ENCODE measurements at regions not wholly inside any gene's neighbourhood (a gene's known extent, or its start where the extent isn't known, plus 50 kb on each side); places are given as distances from the start of the nearest gene placed in this dataset.
"Not testable (repeated sequence)": the region's sequence is repeated elsewhere in the genome, so short reads cannot be mapped to it uniquely, and the experiment has no call there.

GRCh38 chr3:164407111-164407510 is 671.2 kb downstream of the SI start:
- Histone ChIP-seq H3K4me1 (ENCODE audit: control insufficient read depth, extremely low read depth, insufficient read depth, low read length) (no peaks in the 10 kb centered on the region), H3K4me3 (replicated peaks in 1 of 4; ENCODE audit: control extremely low read depth in 1 of 4, insufficient read depth in 1 of 4, low read depth in 3 of 4, low read length in 4 of 4) (no peak overlapping the region), H3K79me2 (ENCODE audit: control insufficient read depth, insufficient read depth, low read length) (no peaks in the 10 kb centered on the region), H3K9ac (ENCODE audit: insufficient read depth, low read length) (no peak overlapping the region), H3K27me3 (ENCODE audit: control insufficient read depth, insufficient read depth, low read length) (no peaks in the 10 kb centered on the region), H3K27ac (ENCODE audit: insufficient read depth, low read length) (no peak overlapping the region), H3K4me2 (ENCODE audit: extremely low read depth, insufficient read depth, low read length) (no peak overlapping the region), H3K36me3 (ENCODE audit: control insufficient read depth, insufficient read depth, low read length) (no peaks in the 10 kb centered on the region), H4K20me1 (ENCODE audit: control insufficient read depth, extremely low read depth, insufficient read depth, low read length) (no peaks in the 10 kb centered on the region), H2AFZ (ENCODE audit: low read length) (no peak overlapping the region), H3K9me3 (ENCODE audit: control insufficient read depth, insufficient read depth, low read depth, low read length) (no peaks in the 10 kb centered on the region)
- TF ChIP-seq EZH2 (IDR thresholded peaks at IDR 0.05; ENCODE audit: low read length, missing control alignments) (no peak), CTCF (conservative IDR thresholded peaks at IDR 0.05 in 1 of 2, IDR thresholded peaks at IDR 0.05 in 1 of 2; ENCODE audit: low read depth in 1 of 2, low read length in 2 of 2) (no peak)
- DNase-seq (ENCODE audit: low read depth in 2 of 2), result no peak

- no peak overlapping the region for H3K9ac ChIP-seq (ENCODE audit: insufficient read depth, low read length)
- H3K27me3 ChIP-seq (ENCODE audit: control insufficient read depth, insufficient read depth, low read length), result no peaks in the 10 kb centered on the region
- H2AFZ ChIP-seq (ENCODE audit: low read length), result no peak overlapping the region
- no peaks in the 10 kb centered on the region for H4K20me1 ChIP-seq (ENCODE audit: control insufficient read depth, extremely low read depth, insufficient read depth, low read length)
- no peak overlapping the region for H3K27ac ChIP-seq (ENCODE audit: insufficient read depth, low read length)
- H3K79me2 ChIP-seq (ENCODE audit: control insufficient read depth, insufficient read depth, low read length), result no peaks in the 10 kb centered on the region
- no peak overlapping the region for H3K4me2 ChIP-seq (ENCODE audit: extremely low read depth, insufficient read depth, low read length)
- no peaks in the 10 kb centered on the region for H3K36me3 ChIP-seq (ENCODE audit: control insufficient read depth, insufficient read depth, low read length)
- no peaks in the 10 kb centered on the region for H3K4me1 ChIP-seq (ENCODE audit: control insufficient read depth, extremely low read depth, insufficient read depth, low read length)
- TF ChIP-seq CTCF (conservative IDR thresholded peaks at IDR 0.05 in 1 of 2, IDR thresholded peaks at IDR 0.05 in 1 of 2; ENCODE audit: low read depth in 1 of 2, low read length in 2 of 2) (no peak), EZH2 (IDR thresholded peaks at IDR 0.05; ENCODE audit: low read length, missing control alignments) (no peak)
- DNase-seq (ENCODE audit: low read depth in 2 of 2), result no peak
- H3K9me3 ChIP-seq (ENCODE audit: control insufficient read depth, insufficient read depth, low read depth, low read length), result no peaks in the 10 kb centered on the region
- H3K4me3 ChIP-seq (replicated peaks in 1 of 4; ENCODE audit: control extremely low read depth in 1 of 4, insufficient read depth in 1 of 4, low read depth in 3 of 4, low read length in 4 of 4), result no peak overlapping the region
Measured at GRCh38 chr3:164406281-164406680, 672.0 kb downstream of the SI start.

DNA sequence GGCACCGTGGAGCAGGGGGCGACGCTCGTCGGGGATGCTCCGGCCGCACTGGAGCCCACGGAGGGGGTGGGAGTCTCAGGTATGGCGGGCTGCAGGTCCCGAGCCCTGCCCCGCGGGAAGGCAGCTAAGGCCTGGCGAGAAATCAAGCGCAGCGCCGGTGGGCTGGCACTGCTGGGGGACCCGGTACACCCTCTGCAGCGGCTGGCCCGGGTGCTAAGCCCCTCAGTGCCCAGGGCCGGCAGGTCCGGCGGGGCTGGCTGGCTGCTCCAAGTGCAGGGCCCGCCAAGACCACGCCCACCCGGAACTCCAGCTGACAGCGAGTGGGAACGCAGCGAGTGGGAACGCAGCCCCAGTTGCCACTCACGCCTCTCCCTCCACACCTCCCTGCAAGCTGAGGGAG is 676.4 kb downstream of the SI start:
- no peak overlapping the region for H3K4me3 ChIP-seq (replicated peaks in 1 of 4; ENCODE audit: control extremely low read depth in 1 of 4, insufficient read depth in 1 of 4, low read depth in 3 of 4, low read length in 4 of 4)
- no peaks in the 10 kb centered on the region for H3K9me3 ChIP-seq (ENCODE audit: control insufficient read depth, insufficient read depth, low read depth, low read length)
- H3K79me2 ChIP-seq (ENCODE audit: control insufficient read depth, insufficient read depth, low read length), result no peaks in the 10 kb centered on the region
- no peak overlapping the region for H2AFZ ChIP-seq (ENCODE audit: low read length)
- H3K27ac ChIP-seq (ENCODE audit: insufficient read depth, low read length), result no peak overlapping the region
- H3K4me1 ChIP-seq (ENCODE audit: control insufficient read depth, extremely low read depth, insufficient read depth, low read length), result no peaks in the 10 kb centered on the region
- H3K27me3 ChIP-seq (ENCODE audit: control insufficient read depth, insufficient read depth, low read length), result no peaks in the 10 kb centered on the region
- H3K4me2 ChIP-seq (ENCODE audit: extremely low read depth, insufficient read depth, low read length), result no peak overlapping the region
- TF ChIP-seq CTCF (conservative IDR thresholded peaks at IDR 0.05 in 1 of 2, IDR thresholded peaks at IDR 0.05 in 1 of 2; ENCODE audit: low read depth in 1 of 2, low read length in 2 of 2) (no peak), EZH2 (IDR thresholded peaks at IDR 0.05; ENCODE audit: low read length, missing control alignments) (no peak)
- no peaks in the 10 kb centered on the region for H3K36me3 ChIP-seq (ENCODE audit: control insufficient read depth, insufficient read depth, low read length)
- no peaks in the 10 kb centered on the region for H4K20me1 ChIP-seq (ENCODE audit: control insufficient read depth, extremely low read depth, insufficient read depth, low read length)
- no peak overlapping the region for H3K9ac ChIP-seq (ENCODE audit: insufficient read depth, low read length)
- no peak for DNase-seq (ENCODE audit: low read depth in 2 of 2)

DNA sequence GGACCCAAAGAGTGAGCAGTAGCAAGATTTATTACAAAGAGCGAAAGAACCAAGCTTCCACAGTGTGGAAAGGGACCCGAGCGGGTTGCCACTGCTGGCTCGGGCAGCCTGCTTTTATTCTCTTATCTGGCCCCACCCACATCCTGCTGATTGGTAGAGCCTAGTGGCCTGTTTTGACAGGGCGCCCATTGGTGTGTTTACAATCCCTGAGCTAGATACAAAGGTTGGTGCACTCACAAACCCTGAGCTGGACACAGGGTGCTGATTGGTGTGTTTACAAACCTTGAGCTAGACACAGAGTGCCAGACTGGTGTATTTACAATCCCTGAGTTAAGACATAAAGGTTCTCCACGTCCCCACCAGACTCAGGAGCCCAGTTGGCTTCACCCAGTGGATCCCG is 676.9 kb downstream of the SI start:
- DNase-seq (ENCODE audit: low read depth in 2 of 2); H2AFZ ChIP-seq (ENCODE audit: low read length); H3K4me1 ChIP-seq (ENCODE audit: control insufficient read depth, extremely low read depth, insufficient read depth, low read length); H4K20me1 ChIP-seq (ENCODE audit: control insufficient read depth, extremely low read depth, insufficient read depth, low read length); H3K27me3 ChIP-seq (ENCODE audit: control insufficient read depth, insufficient read depth, low read length); H3K79me2 ChIP-seq (ENCODE audit: control insufficient read depth, insufficient read depth, low read length); H3K9me3 ChIP-seq (ENCODE audit: control insufficient read depth, insufficient read depth, low read depth, low read length); H3K9ac ChIP-seq (ENCODE audit: insufficient read depth, low read length); H3K36me3 ChIP-seq (ENCODE audit: control insufficient read depth, insufficient read depth, low read length); H3K27ac ChIP-seq (ENCODE audit: insufficient read depth, low read length); H3K4me2 ChIP-seq (ENCODE audit: extremely low read depth, insufficient read depth, low read length); H3K4me3 ChIP-seq (replicated peaks in 1 of 4; ENCODE audit: control extremely low read depth in 1 of 4, insufficient read depth in 1 of 4, low read depth in 3 of 4, low read length in 4 of 4): not testable (repeated sequence)
